Activated naive CD8-positive, alpha-beta T cell treated with anti-CD3 and anti-CD28 coated beads, Interleukin-2, amount 10 ng/mL, durations not matched to agents 7 days and 5 days (primary cell): ENCODE measurements at regions not wholly inside any gene's neighbourhood (a gene's known extent, or its start where the extent isn't known, plus 50 kb on each side); places are given as distances from the start of the nearest gene placed in this dataset.
"Not testable (repeated sequence)": the region's sequence is repeated elsewhere in the genome, so short reads cannot be mapped to it uniquely, and the experiment has no call there.

Source experiments
- ATAC-seq: fragments of 150-1000 bp; cut with Tn5 transposase; one replicate; pipeline ENCODE4 v1.10.0; 2021; ENCODE audit warnings: low read depth, moderate library complexity
- POLR2A ChIA-PET: fragments of 350-600 bp; sonication (Branson Sonifier 250); formaldehyde crosslinking; loops from one replicate; lab custom pipeline; 2021; ENCODE audit warnings: antibody characterized with exemption; lab: Charles Lee
- DNase-seq: peaks from one replicate; pipeline ENCODE4 v3.0.0; 2021
- H3K27ac Mint-ChIP-seq: one replicate; pipeline ENCODE4 v1.8.0; 2022; ENCODE audit warnings: mild to moderate bottlenecking, mixed read lengths
- H3K27me3 Mint-ChIP-seq: one replicate; pipeline ENCODE4 v1.8.0; 2022; ENCODE audit warnings: mild to moderate bottlenecking, moderate library complexity, mixed read lengths
- H3K36me3 Mint-ChIP-seq: one replicate; pipeline ENCODE4 v1.8.0; 2021; ENCODE audit warnings: mild to moderate bottlenecking, mixed read lengths
- H3K4me1 Mint-ChIP-seq: one replicate; pipeline ENCODE4 v1.8.0; 2021; ENCODE audit warnings: mixed read lengths
- H3K4me3 Mint-ChIP-seq: one replicate; pipeline ENCODE4 v1.8.0; 2022; ENCODE audit warnings: mild to moderate bottlenecking, moderate library complexity, mixed read lengths
- H3K9me3 Mint-ChIP-seq: one replicate; pipeline ENCODE4 v1.8.0; 2021; ENCODE audit warnings: mixed read lengths

- DNase-seq (no peak), ATAC-seq (no peak)
- no peak overlapping the region for H3K27ac Mint-ChIP-seq
Measured at GRCh38 chr6:74459260-74459659, 746.6 kb downstream of the COL12A1 start.

GRCh38 chr6:74458536-74458935 is 747.3 kb downstream of the COL12A1 start:
- no peak overlapping the region for H3K4me3 Mint-ChIP-seq

More at GRCh38 chr6:74459260-74459659, 746.6 kb downstream of the COL12A1 start:
- Mint-ChIP-seq H3K27me3 (no peaks in the 10 kb centered on the region), H3K9me3 (peaks cover 2% of the 10 kb centered on the region), H3K4me1 (no peaks in the 10 kb centered on the region), H3K4me3 (no peak overlapping the region), H3K36me3 (no peaks in the 10 kb centered on the region)
- POLR2A ChIA-PET = no interaction called here

DNA sequence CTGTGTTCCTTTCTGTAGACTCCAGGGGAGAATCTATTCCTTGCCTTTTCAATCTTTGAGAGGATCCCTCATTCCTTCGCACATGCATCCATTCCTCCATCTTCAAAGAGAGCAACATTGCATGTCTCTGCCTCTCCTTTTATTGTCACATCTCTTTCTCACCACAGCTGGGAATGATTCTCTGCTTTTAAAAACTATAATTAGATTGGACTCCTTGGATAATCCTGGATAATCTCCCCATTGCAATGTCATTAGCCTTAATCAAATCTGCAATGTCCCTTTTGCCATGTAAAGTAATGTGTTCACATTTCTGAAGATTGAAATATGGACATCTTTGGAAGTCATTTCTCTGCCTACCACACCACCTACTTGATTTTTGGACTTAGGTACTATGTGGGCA is 750.1 kb downstream of the COL12A1 start:
- ATAC-seq = no peak
- no peaks in the 10 kb centered on the region for H3K4me1 Mint-ChIP-seq
- POLR2A ChIA-PET = no interaction called here

More at GRCh38 chr6:74458536-74458935, 747.3 kb downstream of the COL12A1 start:
- peaks cover 2% of the 10 kb centered on the region for H3K9me3 Mint-ChIP-seq
- H3K36me3 Mint-ChIP-seq = no peaks in the 10 kb centered on the region
- DNase-seq (no peak), ATAC-seq (no peak)
- POLR2A ChIA-PET = no interaction called here
- H3K4me1 Mint-ChIP-seq = no peaks in the 10 kb centered on the region
- H3K27ac Mint-ChIP-seq = no peak overlapping the region
- no peaks in the 10 kb centered on the region for H3K27me3 Mint-ChIP-seq

DNA sequence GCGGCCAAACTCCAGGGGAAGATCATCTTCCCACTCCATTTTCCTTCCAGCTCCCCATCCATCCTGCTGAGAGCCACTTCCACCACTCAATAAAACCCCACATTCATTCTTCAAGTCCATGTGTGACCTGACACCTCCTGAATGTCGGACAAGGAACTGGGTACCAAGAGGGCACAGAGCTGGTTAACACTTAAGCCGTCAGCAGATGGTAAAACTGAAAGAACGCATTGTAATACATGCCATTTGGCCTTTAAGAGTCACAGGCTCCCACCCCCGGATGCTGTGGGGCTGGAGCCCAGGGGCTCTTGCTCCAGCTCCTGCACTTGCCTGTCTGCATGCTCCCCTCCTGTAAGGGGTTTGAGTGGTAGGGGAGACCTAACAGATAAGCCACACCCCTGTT is 753.9 kb downstream of the COL12A1 start:
- Mint-ChIP-seq H3K9me3 (no peaks in the 10 kb centered on the region), H3K4me3 (no peak overlapping the region), H3K27ac (no peak overlapping the region), H3K27me3 (no peaks in the 10 kb centered on the region), H3K4me1 (no peaks in the 10 kb centered on the region), H3K36me3 (no peaks in the 10 kb centered on the region)
- POLR2A ChIA-PET = no interaction called here
- DNase-seq (no peak), ATAC-seq (no peak)

More for the DNA sequence above, 750.1 kb downstream of the COL12A1 start:
- Mint-ChIP-seq H3K9me3 (peaks cover 2% of the 10 kb centered on the region), H3K27me3 (no peaks in the 10 kb centered on the region), H3K36me3 (no peaks in the 10 kb centered on the region), H3K27ac (no peak overlapping the region), H3K4me3 (no peak overlapping the region)
- no peak for DNase-seq

- POLR2A ChIA-PET = no interaction called here
- DNase-seq (no peak), ATAC-seq (no peak)
- no peaks in the 10 kb centered on the region for H3K9me3 Mint-ChIP-seq
- no peaks in the 10 kb centered on the region for H3K36me3 Mint-ChIP-seq
- no peaks in the 10 kb centered on the region for H3K27me3 Mint-ChIP-seq
- H3K27ac Mint-ChIP-seq = no peak overlapping the region
- H3K4me1 Mint-ChIP-seq = no peaks in the 10 kb centered on the region
- no peak overlapping the region for H3K4me3 Mint-ChIP-seq
Measured at GRCh38 chr6:74448850-74449249, 752.8 kb downstream of the CD109 start.

DNA sequence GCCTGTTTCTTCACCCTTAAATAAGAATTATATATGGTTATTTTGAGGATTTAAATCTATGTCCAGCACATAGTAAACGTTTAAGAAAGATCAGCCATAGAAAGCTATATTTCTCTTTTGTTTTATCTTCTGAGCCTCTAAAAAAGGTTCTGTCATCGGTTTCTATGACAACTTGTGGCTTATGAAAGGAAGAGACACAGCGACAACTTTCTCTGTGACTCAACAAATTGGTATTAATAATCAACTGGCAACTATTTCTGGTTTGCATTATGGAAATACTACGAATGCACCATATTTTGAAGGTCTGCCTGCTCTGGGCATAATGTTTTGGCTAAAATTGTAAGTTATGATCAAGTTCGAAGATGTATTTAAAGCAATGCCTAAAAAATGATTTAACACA is 751.0 kb downstream of the CD109 start:
- POLR2A ChIA-PET = no interaction called here
- H3K27ac Mint-ChIP-seq = no peak overlapping the region
- no peak for ATAC-seq
- H3K36me3 Mint-ChIP-seq = no peaks in the 10 kb centered on the region
- no peaks in the 10 kb centered on the region for H3K4me1 Mint-ChIP-seq
- H3K9me3 Mint-ChIP-seq = no peaks in the 10 kb centered on the region
- no peak overlapping the region for H3K4me3 Mint-ChIP-seq
- H3K27me3 Mint-ChIP-seq = no peaks in the 10 kb centered on the region
- no peak for DNase-seq

DNA sequence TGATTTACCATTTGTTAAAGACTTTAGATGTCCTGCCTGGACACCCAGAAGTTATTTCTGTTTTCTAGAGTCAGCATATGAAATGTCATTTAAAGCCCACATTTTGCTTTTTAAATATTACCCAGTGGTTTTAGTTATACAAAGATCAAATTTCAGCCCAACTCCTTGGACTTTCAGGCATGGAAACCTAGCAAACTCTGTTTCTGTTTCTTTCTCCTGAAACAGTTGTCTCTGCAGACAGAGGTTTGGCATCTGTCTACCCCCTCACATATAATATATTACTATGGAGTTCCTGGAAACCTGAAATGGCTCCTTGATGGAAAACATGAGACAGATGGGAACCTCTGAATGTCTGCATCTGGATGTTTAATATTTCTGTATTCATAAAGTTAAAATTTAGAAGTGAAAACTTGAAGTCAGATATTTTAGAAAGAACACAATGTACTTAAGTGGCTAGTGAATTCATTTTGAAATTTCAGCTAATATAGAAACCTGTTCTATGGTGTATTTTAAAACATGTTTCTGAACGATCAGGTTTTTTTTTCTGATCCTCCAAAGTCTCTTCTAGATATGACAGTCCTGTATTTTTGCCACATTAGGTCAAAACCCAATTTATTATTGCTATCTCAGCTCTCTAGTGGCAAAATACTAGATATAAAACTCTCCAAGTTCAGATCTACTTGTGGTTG is 743.3 kb downstream of the CD109 start:
- Mint-ChIP-seq H3K27me3 (no peaks in the 10 kb centered on the region), H3K27ac (no peak overlapping the region), H3K36me3 (no peaks in the 10 kb centered on the region), H3K9me3 (no peaks in the 10 kb centered on the region), H3K4me3 (no peak overlapping the region), H3K4me1 (no peaks in the 10 kb centered on the region)
- ATAC-seq (no peak), DNase-seq (no peak)
- POLR2A ChIA-PET = no interaction called here

- H3K4me3 Mint-ChIP-seq, H3K27ac Mint-ChIP-seq, DNase-seq, ATAC-seq, H3K27me3 Mint-ChIP-seq, H3K36me3 Mint-ChIP-seq, POLR2A ChIA-PET, H3K4me1 Mint-ChIP-seq, H3K9me3 Mint-ChIP-seq: not testable (repeated sequence)
Measured at GRCh38 chr6:74438395-74438794, 742.4 kb downstream of the CD109 start.

DNA sequence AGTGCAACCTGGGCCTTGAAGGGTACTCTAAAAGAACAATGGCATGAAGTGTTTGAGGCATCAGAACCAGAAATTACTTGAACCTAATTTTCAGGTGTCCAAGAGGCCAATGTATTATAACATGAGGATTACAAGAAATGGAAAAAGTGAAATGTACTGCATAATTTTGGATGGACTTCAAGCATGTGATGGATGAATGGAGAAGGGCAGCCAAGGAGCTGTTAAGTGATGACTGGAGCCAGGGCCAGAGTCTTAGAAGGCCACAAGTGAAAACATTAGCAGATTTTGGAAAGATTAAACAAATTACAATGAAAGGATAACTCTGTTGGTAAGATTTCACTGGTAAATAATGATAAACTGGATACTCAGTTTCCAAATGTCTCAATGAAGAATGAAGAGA is 738.2 kb downstream of the CD109 start:
- ATAC-seq (no peak), DNase-seq (no peak)
- H3K27me3 Mint-ChIP-seq = no peaks in the 10 kb centered on the region
- no peaks in the 10 kb centered on the region for H3K4me1 Mint-ChIP-seq
- no peaks in the 10 kb centered on the region for H3K9me3 Mint-ChIP-seq
- no peak overlapping the region for H3K4me3 Mint-ChIP-seq
- POLR2A ChIA-PET = no interaction called here
- no peaks in the 10 kb centered on the region for H3K36me3 Mint-ChIP-seq
- no peak overlapping the region for H3K27ac Mint-ChIP-seq

DNA sequence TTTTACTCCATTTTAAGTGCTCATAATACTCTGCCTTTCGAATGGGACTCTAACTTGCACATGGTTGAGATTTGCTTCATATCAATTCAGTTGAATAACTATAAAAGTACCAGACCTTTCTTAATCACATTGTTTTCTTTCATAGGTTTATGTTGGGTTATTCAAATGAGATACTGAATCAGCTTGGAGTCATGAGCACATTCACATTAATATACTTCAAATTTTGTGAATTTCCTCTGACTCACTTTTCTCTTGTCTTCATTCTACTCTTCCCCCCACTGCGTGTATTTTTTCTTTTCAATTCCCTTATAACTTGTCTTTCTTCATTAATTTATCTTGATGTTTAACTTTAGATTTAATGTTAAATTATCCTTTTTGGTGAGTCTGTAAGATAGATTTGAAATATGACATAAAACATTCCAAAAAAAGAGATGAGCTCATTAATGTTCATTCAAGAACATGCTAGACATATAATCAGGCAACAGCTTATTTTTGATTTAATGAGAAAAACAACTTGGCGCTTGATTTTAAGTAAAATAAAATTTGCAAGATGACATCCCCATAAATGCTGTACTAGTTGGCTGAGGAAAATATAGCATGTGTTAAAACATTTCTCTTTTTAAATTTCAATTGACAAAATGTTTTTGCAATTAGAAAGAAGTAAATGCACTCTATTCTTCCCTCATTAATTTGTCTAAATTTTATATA is 736.0 kb downstream of the CD109 start:
- DNase-seq (no peak), ATAC-seq (no peak)
- Mint-ChIP-seq H3K4me3 (no peak overlapping the region), H3K27ac (no peak overlapping the region), H3K27me3 (no peaks in the 10 kb centered on the region), H3K36me3 (no peaks in the 10 kb centered on the region), H3K9me3 (no peaks in the 10 kb centered on the region), H3K4me1 (no peaks in the 10 kb centered on the region)
- POLR2A ChIA-PET = no interaction called here

DNA sequence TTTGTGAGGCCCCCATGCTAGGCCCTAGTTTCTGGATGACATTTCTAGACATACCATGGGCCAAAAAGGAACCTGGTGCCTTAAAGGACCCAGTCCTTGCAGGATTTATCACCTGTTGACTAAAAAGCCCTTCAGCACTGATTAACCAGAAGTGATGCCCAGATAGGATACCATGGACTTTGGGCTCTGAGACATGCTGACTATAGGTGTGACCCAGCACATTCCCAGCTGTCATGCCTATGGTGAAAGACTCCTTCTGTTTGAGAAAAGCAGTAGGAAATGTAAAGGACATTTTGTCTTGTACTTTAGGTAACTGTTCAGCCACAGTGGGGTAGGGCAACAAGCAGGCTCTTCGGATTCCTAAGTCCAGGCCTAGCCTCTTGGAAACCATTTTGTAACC is 724.2 kb downstream of the CD109 start:
- POLR2A ChIA-PET = no interaction called here
- no peaks in the 10 kb centered on the region for H3K4me1 Mint-ChIP-seq
- no peak overlapping the region for H3K4me3 Mint-ChIP-seq
- ATAC-seq = no peak
- DNase-seq = no peak
- peaks cover 2% of the 10 kb centered on the region for H3K9me3 Mint-ChIP-seq
- no peaks in the 10 kb centered on the region for H3K36me3 Mint-ChIP-seq
- no peak overlapping the region for H3K27ac Mint-ChIP-seq
- no peaks in the 10 kb centered on the region for H3K27me3 Mint-ChIP-seq

DNA sequence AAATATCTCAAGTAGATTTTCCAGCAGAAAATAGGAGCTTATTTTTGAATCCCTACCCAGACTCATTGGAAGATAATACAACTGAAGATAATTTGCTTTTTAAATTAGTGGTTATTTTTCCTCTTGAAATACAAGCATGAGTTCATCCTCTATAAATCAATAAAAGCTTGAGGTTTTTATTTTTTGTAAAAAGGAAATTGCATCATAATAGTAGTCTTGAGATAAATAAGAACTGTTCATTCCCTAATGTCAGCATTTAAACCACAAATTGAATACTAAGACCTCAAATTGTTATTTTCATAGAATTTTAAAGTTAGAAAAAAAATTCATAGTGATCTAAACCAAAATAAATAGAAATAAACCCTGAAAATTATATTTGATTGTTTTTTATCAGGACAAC is 719.1 kb downstream of the CD109 start:
- no peak overlapping the region for H3K27ac Mint-ChIP-seq
- POLR2A ChIA-PET = no interaction called here
- H3K4me1 Mint-ChIP-seq = no peaks in the 10 kb centered on the region
- ATAC-seq = no peak
- DNase-seq = no peak
- H3K4me3 Mint-ChIP-seq = no peak overlapping the region
- H3K27me3 Mint-ChIP-seq = no peaks in the 10 kb centered on the region
- H3K9me3 Mint-ChIP-seq = peaks cover 2% of the 10 kb centered on the region
- H3K36me3 Mint-ChIP-seq = no peaks in the 10 kb centered on the region

DNA sequence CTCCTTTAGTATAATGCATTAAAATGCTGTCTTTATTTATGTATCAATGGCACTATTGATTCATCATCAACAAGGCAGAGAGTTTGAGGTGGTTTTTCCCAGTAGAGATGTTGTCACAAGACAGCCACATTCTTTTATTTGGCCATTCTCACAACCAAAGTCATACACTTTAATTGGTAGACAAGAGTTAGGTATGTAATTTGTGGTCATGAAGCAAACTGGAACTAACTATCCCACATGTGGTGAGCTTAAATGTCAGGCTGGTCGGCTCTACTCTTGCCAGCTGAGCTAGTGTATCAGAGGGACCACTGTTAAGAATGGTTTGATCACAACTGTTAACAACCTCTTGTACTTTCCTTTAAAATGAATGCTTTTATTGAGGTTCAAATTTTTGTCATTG is 714.6 kb downstream of the CD109 start:
- Mint-ChIP-seq H3K4me1 (no peaks in the 10 kb centered on the region), H3K4me3 (no peak overlapping the region), H3K27ac (no peak overlapping the region), H3K9me3 (no peaks in the 10 kb centered on the region), H3K36me3 (no peaks in the 10 kb centered on the region), H3K27me3 (no peaks in the 10 kb centered on the region)
- DNase-seq (no peak), ATAC-seq (no peak)
- POLR2A ChIA-PET = no interaction called here

DNA sequence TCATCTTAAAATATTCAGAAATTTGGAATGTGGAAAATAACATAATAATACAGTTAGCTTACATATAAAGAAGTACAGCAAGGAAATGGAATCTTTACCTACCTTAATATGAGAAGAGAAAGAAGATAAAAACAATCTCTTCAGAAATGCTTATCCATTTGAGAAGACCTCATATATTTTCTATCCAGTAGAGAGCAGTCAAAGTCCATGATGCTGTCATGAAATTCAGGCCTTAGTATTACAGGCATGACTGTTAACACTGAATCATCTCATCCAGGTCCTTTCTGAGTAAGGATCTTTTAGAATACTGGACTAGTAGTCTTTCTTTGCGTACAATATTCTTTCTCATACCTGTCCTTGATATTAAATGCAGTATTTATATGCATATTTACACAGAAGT is 713.4 kb downstream of the CD109 start:
- Mint-ChIP-seq H3K27ac (no peak overlapping the region), H3K4me3 (no peak overlapping the region), H3K4me1 (no peaks in the 10 kb centered on the region), H3K9me3 (no peaks in the 10 kb centered on the region), H3K36me3 (no peaks in the 10 kb centered on the region), H3K27me3 (no peaks in the 10 kb centered on the region)
- ATAC-seq (no peak), DNase-seq (no peak)
- POLR2A ChIA-PET = no interaction called here
